CD4-positive, alpha-beta T cell (primary cell): ENCODE measurements at regions not wholly inside any gene's neighbourhood (a gene's known extent, or its start where the extent isn't known, plus 50 kb on each side); places are given as distances from the start of the nearest gene placed in this dataset.

Experiments used
- ATAC-seq: fragments of 200-7000 bp; cut with Tn5 transposase; one replicate; pipeline ENCODE4 v1.10.0; 2022; ENCODE audit warnings: mild to moderate bottlenecking; ENCODE audit not compliant: poor library complexity
- CTCF ChIA-PET: fragments of 350-600 bp; sonication (Branson Sonifier 250); formaldehyde crosslinking; loops from one replicate; lab custom pipeline; 2021; ENCODE audit warnings: antibody characterized with exemption, inconsistent platforms; lab: Charles Lee
- POLR2A ChIA-PET: fragments of 350-600 bp; sonication (Branson Sonifier 250); formaldehyde crosslinking; loops from one replicate; lab custom pipeline; 2021; ENCODE audit warnings: antibody characterized with exemption, inconsistent platforms; lab: Charles Lee
- DNase-seq, 14 experiments: peaks; one replicate each; pipeline ENCODE4 v3.0.0-alpha.2; 2013 to 2020; ENCODE audit warnings: mixed read lengths in 2 of 14
- H3K27ac ChIP-seq, 2 donors: one replicate each; pipeline versions ENCODE4 v1.5.1 to v1.7.0; 2013; ENCODE audit warnings: low read length in 2 of 2, low read depth in 1 of 2, mild to moderate bottlenecking in 1 of 2
- H3K27me3 ChIP-seq, 2 experiments: 1 replicate in 1 of 2; 2 replicates in 1 of 2; pipeline versions ENCODE4 v1.6.1 to v1.7.0; 2013; ENCODE audit warnings: low read length in 2 of 2, control low read depth in 1 of 2, mild to moderate bottlenecking in 1 of 2, moderate library complexity in 1 of 2; ENCODE audit not compliant: insufficient read depth in 2 of 2, control insufficient read depth in 1 of 2
- H3K36me3 ChIP-seq: one replicate; pipeline ENCODE4 v1.6.1; 2013; ENCODE audit warnings: low read length, control low read depth; ENCODE audit not compliant: insufficient read depth
- H3K4me1 ChIP-seq: one replicate; pipeline ENCODE4 v1.6.1; 2013; ENCODE audit warnings: low read length, control low read depth; ENCODE audit not compliant: insufficient read depth
- H3K4me3 ChIP-seq: one replicate; pipeline ENCODE4 v1.5.1; 2013; ENCODE audit warnings: mild to moderate bottlenecking, low read length, moderate library complexity
- H3K9me3 ChIP-seq, 2 experiments: 1 replicate in 1 of 2; 2 replicates in 1 of 2; pipeline versions ENCODE4 v1.6.1 to v1.7.0; 2013; ENCODE audit warnings: low read length in 2 of 2, mild to moderate bottlenecking in 2 of 2, control low read depth in 1 of 2, moderate library complexity in 1 of 2; ENCODE audit not compliant: control insufficient read depth in 1 of 2, insufficient read depth in 1 of 2
- H3K27ac Mint-ChIP-seq: one replicate; pipeline ENCODE4 v1.8.0; 2020; ENCODE audit warnings: mixed read lengths
- H3K27me3 Mint-ChIP-seq: one replicate; pipeline ENCODE4 v1.8.0; 2021; ENCODE audit warnings: mixed read lengths
- H3K36me3 Mint-ChIP-seq: one replicate; pipeline ENCODE4 v1.8.0; 2021; ENCODE audit warnings: low read depth, mixed read lengths
- H3K4me1 Mint-ChIP-seq: one replicate; pipeline ENCODE4 v1.8.0; 2021; ENCODE audit warnings: low read depth, mixed read lengths
- H3K4me3 Mint-ChIP-seq: one replicate; pipeline ENCODE4 v1.8.0; 2020; ENCODE audit warnings: mild to moderate bottlenecking, mixed read lengths
- H3K9me3 Mint-ChIP-seq: one replicate; pipeline ENCODE4 v1.8.0; 2020; ENCODE audit warnings: mixed read lengths
- intact Hi-C, 2 experiments: fragments of 100-400 bp; cut with DNase I in 1 of 2; cut with micrococcal nuclease in 1 of 2; formaldehyde crosslinking; loops; one replicate each; pipeline versions ENCODE4 v1.15.1 to v1.9.0; 2023 to 2025; cut with DNase I, micrococcal nuclease
- TF ChIP-seq, protein P1 (sequence below): fragments of 200-600 bp; IDR thresholded peaks from one replicate; pipeline ENCODE4 v1.8.0; 2022; ENCODE audit warnings: antibody characterized with exemption, mild to moderate bottlenecking

DNA sequence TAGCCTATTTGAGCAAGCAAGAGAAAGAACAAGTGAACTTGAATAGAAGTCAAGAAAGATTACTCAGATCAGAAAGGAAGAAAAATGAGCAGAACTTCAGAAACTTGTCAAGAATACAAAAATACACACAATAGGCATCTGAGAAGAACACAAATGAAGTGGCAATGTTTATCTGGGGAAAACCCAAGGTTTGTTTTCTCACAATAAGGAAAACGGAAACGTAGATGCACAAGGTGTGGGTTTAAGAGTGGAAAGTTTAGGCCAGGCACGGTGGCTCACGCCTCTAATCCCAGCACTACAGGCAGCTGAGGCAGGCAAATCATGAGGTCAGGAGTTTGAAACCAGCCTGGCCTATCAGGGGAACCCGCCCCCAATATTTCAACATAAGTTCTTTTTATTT, 159.5 kb upstream of the GYPC start:
- TF ChIP-seq, protein P1, sequence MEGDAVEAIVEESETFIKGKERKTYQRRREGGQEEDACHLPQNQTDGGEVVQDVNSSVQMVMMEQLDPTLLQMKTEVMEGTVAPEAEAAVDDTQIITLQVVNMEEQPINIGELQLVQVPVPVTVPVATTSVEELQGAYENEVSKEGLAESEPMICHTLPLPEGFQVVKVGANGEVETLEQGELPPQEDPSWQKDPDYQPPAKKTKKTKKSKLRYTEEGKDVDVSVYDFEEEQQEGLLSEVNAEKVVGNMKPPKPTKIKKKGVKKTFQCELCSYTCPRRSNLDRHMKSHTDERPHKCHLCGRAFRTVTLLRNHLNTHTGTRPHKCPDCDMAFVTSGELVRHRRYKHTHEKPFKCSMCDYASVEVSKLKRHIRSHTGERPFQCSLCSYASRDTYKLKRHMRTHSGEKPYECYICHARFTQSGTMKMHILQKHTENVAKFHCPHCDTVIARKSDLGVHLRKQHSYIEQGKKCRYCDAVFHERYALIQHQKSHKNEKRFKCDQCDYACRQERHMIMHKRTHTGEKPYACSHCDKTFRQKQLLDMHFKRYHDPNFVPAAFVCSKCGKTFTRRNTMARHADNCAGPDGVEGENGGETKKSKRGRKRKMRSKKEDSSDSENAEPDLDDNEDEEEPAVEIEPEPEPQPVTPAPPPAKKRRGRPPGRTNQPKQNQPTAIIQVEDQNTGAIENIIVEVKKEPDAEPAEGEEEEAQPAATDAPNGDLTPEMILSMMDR = no peak
- POLR2A ChIA-PET = no interaction called here
- H3K4me3 ChIP-seq = no peak overlapping the region
- ATAC-seq = no peak
- DNase-seq = no peak
- no peaks in the 10 kb centered on the region for H3K36me3 ChIP-seq
- H3K27me3 ChIP-seq = no peaks in the 10 kb centered on the region
- Mint-ChIP-seq H3K27me3 (peaks cover 35% of the 10 kb centered on the region), H3K9me3 (peaks cover 6% of the 10 kb centered on the region), H3K36me3 (no peaks in the 10 kb centered on the region), H3K4me3 (no peak overlapping the region), H3K4me1 (no peaks in the 10 kb centered on the region), H3K27ac (no peak overlapping the region)
- H3K27ac ChIP-seq = no peak overlapping the region
- peaks cover 7 to 13% of the 10 kb centered on the region in 2 experiments for H3K9me3 ChIP-seq
- intact Hi-C loops = no loop called here
- CTCF ChIA-PET = no interaction called here
- no peaks in the 10 kb centered on the region for H3K4me1 ChIP-seq

DNA sequence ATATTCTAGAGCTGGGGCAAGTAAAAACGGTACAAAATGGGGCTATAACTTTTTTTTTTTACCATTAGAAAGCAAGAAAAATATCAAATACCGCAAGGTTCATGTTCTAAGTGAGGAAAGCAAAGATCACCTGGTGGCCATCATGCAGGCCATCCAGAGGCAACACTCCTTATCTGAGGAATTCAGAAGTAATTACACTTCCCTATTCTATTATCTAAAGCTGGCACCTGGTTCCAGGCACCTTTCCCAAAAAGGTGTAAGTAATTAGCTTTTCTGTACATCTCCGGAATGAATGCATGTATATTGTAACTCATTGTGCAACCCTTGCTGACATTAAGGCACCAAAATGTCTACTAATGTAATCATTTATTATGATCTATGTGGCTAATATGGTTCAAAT, 152.5 kb upstream of the GYPC start:
- H3K4me1 Mint-ChIP-seq = no peaks in the 10 kb centered on the region
- DNase-seq = no peak
- H3K27ac ChIP-seq = no peak overlapping the region
- ATAC-seq = no peak
- no peak overlapping the region for H3K4me3 ChIP-seq
- H3K9me3 Mint-ChIP-seq = no peaks in the 10 kb centered on the region
- ChIA-PET CTCF (no interaction called here), POLR2A (no interaction called here)
- H3K36me3 ChIP-seq = no peaks in the 10 kb centered on the region
- no peaks in the 10 kb centered on the region for H3K4me1 ChIP-seq
- H3K36me3 Mint-ChIP-seq = no peaks in the 10 kb centered on the region
- peaks cover 5% of the 10 kb centered on the region for H3K27me3 Mint-ChIP-seq
- H3K27ac Mint-ChIP-seq = no peak overlapping the region
- TF ChIP-seq, protein P1 = no peak
- H3K27me3 ChIP-seq = no peaks in the 10 kb centered on the region
- intact Hi-C loops = no loop called here
- no peaks in the 10 kb centered on the region for H3K9me3 ChIP-seq
- H3K4me3 Mint-ChIP-seq = no peak overlapping the region

DNA sequence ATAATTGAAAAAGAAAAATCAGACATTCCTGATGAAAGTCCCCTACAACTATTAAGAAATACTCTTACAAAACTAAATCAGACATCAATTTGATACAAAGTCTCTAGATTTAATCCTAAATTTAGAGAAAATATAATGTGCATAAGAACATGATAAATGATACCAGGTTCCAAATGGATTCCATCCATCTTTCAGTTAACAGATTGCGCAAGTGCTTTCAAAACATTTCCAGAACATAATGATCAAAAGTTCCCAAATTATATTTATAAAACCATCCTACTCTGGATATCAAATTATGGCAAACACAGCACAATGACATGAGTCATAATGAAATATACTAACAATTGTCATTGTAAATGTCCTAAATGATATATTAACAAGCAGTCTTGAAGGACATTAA, 151.0 kb upstream of the GYPC start:
- Mint-ChIP-seq H3K36me3 (no peaks in the 10 kb centered on the region), H3K27ac (no peak overlapping the region), H3K4me1 (no peaks in the 10 kb centered on the region), H3K9me3 (no peaks in the 10 kb centered on the region), H3K27me3 (peaks cover 5% of the 10 kb centered on the region), H3K4me3 (no peak overlapping the region)
- Histone ChIP-seq H3K27me3 (no peaks in the 10 kb centered on the region), H3K36me3 (no peaks in the 10 kb centered on the region), H3K4me3 (no peak overlapping the region), H3K27ac (no peak overlapping the region), H3K4me1 (no peaks in the 10 kb centered on the region), H3K9me3 (no peaks in the 10 kb centered on the region)
- no peak for DNase-seq
- intact Hi-C loops = no loop called here
- no peak for ATAC-seq
- ChIA-PET CTCF (no interaction called here), POLR2A (no interaction called here)
- TF ChIP-seq, protein P1 = no peak
